BE2C (cell line): ENCODE measurements at regions not wholly inside any gene's neighbourhood (a gene's known extent, or its start where the extent isn't known, plus 50 kb on each side); places are given as distances from the start of the nearest gene placed in this dataset.
"Not testable (repeated sequence)": the region's sequence is repeated elsewhere in the genome, so short reads cannot be mapped to it uniquely, and the experiment has no call there.

Source experiments
- DNase-seq: peaks from one replicate; pipeline ENCODE4 v3.0.0-alpha.2; 2020
- H3K27me3 ChIP-seq: fragments of 250-450 bp; sonication (Bioruptor Pico); 2 replicates; pipeline ENCODE4 v1.5.1; 2020; ENCODE audit warnings: mild to moderate bottlenecking
- H3K36me3 ChIP-seq: fragments of 250-450 bp; sonication (Bioruptor Pico); 2 replicates; pipeline ENCODE4 v1.5.1; 2020; ENCODE audit warnings: mild to moderate bottlenecking
- H3K4me1 ChIP-seq: fragments of 250-450 bp; sonication (Bioruptor Pico); 2 replicates; pipeline ENCODE4 v1.5.1; 2020
- H3K4me3 ChIP-seq: 2 replicates; pipeline ENCODE4 v1.5.1; 2011; ENCODE audit warnings: low read depth, low read length
- H3K9me3 ChIP-seq: fragments of 250-450 bp; sonication (Bioruptor Pico); 2 replicates; pipeline ENCODE4 v1.5.1; 2020
- TF ChIP-seq, protein P1 (sequence below): IDR thresholded peaks from 2 replicates; pipeline ENCODE4 v1.5.1; 2012; ENCODE audit warnings: mild to moderate bottlenecking, low read depth, low read length

- TF ChIP-seq, protein P1, sequence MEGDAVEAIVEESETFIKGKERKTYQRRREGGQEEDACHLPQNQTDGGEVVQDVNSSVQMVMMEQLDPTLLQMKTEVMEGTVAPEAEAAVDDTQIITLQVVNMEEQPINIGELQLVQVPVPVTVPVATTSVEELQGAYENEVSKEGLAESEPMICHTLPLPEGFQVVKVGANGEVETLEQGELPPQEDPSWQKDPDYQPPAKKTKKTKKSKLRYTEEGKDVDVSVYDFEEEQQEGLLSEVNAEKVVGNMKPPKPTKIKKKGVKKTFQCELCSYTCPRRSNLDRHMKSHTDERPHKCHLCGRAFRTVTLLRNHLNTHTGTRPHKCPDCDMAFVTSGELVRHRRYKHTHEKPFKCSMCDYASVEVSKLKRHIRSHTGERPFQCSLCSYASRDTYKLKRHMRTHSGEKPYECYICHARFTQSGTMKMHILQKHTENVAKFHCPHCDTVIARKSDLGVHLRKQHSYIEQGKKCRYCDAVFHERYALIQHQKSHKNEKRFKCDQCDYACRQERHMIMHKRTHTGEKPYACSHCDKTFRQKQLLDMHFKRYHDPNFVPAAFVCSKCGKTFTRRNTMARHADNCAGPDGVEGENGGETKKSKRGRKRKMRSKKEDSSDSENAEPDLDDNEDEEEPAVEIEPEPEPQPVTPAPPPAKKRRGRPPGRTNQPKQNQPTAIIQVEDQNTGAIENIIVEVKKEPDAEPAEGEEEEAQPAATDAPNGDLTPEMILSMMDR = peak; percentile 32
Measured at GRCh38 chr5:28810751-28811136, 1772.4 kb upstream of the CDH9 start.

DNA sequence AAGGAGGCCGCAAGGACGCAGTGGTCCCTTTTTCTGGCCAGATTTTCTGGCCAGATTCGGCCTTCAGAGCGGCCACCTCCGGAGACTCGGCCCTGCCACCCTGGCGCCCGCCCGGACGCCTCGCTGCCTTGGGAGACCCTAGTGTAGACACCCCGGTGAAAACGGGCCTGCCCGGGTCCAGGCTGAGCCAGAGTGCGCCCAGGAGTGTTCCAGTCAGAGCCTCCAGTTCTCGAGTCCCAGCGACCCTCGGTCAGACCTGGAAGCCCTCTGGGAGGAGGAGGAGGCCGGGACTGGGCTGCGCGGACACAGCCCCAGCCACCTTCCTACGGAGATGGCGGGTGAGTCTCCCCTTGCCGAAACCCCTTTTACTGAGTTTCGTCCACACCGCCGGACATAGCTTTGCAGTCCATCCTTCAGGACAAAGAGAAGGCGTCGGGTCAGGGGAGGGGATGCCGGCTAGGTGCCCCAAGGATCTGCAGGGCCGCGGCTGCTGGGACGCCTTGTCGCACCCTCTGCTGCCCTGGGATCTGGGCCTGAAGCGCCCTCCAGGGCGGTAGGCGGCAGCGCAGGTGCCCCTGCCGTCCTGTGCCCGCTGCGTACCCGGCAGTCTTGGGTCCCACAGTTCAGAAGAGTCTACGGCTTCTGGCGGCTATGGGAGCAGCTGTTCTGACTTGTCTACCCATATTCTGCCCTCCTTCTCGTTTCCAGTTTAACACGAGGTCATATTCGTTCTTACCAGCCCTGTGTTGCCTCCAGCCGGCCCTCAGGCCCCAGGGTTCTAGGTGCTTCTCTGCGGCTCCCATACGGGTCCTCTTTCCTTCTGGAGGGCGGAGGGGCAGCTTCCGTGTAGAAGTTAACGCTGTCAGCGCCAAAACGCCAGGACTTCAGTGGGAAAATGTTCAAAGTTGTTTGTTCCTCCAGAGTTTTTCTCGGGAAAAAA is 1771.7 kb upstream of the CDH9 start:
- no peak for DNase-seq
- Histone ChIP-seq H3K9me3 (no peaks in the 10 kb centered on the region; the same call in 1 of the 2 replicates), H3K4me3 (no peak overlapping the region), H3K4me1 (no peaks in the 10 kb centered on the region), H3K36me3 (no peaks in the 10 kb centered on the region), H3K27me3 (no peaks in the 10 kb centered on the region)
- TF ChIP-seq, protein P1 = no peak

More at GRCh38 chr5:28810751-28811136, 1772.4 kb upstream of the CDH9 start:
- Histone ChIP-seq H3K4me1 (no peaks in the 10 kb centered on the region), H3K27me3 (no peaks in the 10 kb centered on the region), H3K4me3 (no peak overlapping the region), H3K9me3 (no peaks in the 10 kb centered on the region; the same call in 1 of the 2 replicates), H3K36me3 (no peaks in the 10 kb centered on the region)
- DNase-seq = no peak

GRCh38 chr5:28808967-28809810 is 1770.8 kb upstream of the CDH9 start:
- DNase-seq = no peak
- Histone ChIP-seq H3K27me3 (no peaks in the 10 kb centered on the region), H3K36me3 (no peaks in the 10 kb centered on the region), H3K9me3 (no peaks in the 10 kb centered on the region; the same call in 1 of the 2 replicates), H3K4me3 (no peak overlapping the region), H3K4me1 (no peaks in the 10 kb centered on the region)
- TF ChIP-seq, protein P1 = no peak

DNA sequence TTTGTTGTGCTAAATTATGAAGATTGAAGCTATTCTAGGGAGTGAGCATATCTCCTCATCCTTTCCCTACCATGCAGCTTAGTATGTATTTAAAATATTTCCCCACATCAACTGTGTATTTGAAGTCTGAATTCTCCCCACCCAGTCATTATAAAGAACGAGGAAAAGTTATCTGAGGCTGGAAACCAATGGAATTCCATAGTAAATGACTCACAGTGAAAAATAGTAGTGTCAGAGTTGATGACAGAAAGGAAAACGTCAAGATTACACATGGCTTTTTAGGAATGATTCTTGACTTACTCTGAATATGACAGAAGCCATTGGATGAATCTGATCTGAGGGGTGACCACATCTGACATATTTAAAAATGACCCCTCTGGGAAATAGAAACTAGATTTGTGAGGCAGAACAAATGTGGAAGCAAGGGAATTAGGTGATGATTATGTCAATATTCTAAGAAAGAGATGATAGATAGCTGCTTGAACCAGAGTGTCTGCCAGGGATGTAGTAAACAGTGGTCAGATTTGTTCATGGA is 1768.9 kb upstream of the CDH9 start:
- DNase-seq = no peak
- TF ChIP-seq, protein P1 = no peak
- Histone ChIP-seq H3K9me3 (no peaks in the 10 kb centered on the region; the same call in 1 of the 2 replicates), H3K4me3 (no peak overlapping the region), H3K4me1 (no peaks in the 10 kb centered on the region), H3K36me3 (no peaks in the 10 kb centered on the region), H3K27me3 (no peaks in the 10 kb centered on the region)

- not testable (repeated sequence) for H3K36me3 ChIP-seq, H3K27me3 ChIP-seq, H3K4me3 ChIP-seq, H3K4me1 ChIP-seq, DNase-seq, H3K9me3 ChIP-seq
Measured at GRCh38 chr5:28799035-28799434, 1760.6 kb upstream of the CDH9 start.

DNA sequence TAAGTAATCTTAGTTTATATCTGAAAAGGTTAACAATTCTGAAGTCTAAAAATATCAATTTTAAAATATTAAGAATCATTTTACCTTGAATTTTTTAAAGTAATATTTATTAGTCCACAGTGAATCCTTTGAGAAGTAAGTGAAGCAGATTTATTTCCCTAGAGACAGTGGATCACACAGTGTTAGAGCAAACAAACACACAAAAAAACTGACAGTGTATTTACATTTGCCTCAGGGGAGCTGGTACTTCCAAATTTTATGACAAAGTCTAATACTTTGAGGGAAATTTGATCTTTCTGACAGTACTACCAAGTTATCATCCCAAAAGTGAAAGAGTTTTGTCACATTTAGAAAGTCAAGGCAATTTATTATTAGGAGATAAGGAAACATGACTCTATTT is 1750.6 kb upstream of the CDH9 start:
- Histone ChIP-seq H3K9me3 (no peaks in the 10 kb centered on the region), H3K36me3 (no peaks in the 10 kb centered on the region), H3K4me3 (no peak overlapping the region), H3K4me1 (no peaks in the 10 kb centered on the region; the same call in none of the 2 replicates), H3K27me3 (no peaks in the 10 kb centered on the region)
- TF ChIP-seq, protein P1 = no peak
- DNase-seq = no peak
